Coronary artery (tissue), 2 donors: ENCODE measurements at regions not wholly inside any gene's neighbourhood (a gene's known extent, or its start where the extent isn't known, plus 50 kb on each side); places are given as distances from the start of the nearest gene placed in this dataset.

ENCODE experiments used
- DNase-seq: peaks from one replicate; pipeline ENCODE4 v3.0.0-alpha.2; 2017; ENCODE audit warnings: low spot score
- H3K27ac ChIP-seq, 2 donors: fragments of 200-600 bp; sonication (generic); one replicate each; pipeline ENCODE4 v1.5.1; 2016 to 2019
- H3K4me3 ChIP-seq: fragments of 200-600 bp; sonication (generic); 2 replicates; pipeline ENCODE4 v1.5.1; 2016; ENCODE audit warnings: mild to moderate bottlenecking, moderate library complexity
- TF ChIP-seq, protein P1 (sequence below): fragments of 200-600 bp; sonication (generic); IDR thresholded peaks from one replicate; pipeline ENCODE4 v1.5.1; 2019; ENCODE audit warnings: antibody characterized with exemption

DNA sequence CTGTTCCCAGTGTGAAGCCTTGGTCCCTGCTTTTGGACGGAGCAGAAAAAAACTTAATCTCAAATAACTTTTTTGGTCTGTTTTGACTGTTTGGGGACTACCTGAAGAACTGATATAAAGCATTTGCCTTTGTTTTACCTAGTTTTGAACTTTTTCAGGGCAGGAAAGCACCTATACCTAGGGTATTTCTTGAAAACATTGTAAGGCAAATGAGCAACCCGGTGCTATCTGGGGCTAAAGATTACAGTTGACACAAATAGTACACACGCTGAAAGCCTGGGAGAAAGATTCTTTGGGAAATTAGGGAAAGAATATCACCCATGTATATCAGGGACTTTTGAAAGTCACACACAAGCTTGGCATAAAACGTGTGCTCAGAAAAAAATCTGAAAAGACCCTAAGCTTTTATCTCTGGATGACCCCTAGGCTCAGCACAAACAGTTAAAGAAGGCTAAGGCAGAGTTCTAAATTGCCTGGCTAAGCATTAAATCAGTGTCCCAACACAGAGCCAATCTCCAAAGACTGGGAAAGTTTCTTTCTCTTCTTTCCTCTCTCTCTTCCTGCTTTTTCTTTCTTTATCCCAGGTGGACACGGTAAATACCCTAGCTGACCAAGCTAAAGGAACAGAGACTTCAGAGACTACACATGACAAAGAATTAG, 389.8 kb downstream of the SH2D4B start:
- DNase-seq, result no peak
- no peak overlapping the region for H3K4me3 ChIP-seq
- H3K27ac ChIP-seq, result no peak overlapping the region
- TF ChIP-seq, protein P1, sequence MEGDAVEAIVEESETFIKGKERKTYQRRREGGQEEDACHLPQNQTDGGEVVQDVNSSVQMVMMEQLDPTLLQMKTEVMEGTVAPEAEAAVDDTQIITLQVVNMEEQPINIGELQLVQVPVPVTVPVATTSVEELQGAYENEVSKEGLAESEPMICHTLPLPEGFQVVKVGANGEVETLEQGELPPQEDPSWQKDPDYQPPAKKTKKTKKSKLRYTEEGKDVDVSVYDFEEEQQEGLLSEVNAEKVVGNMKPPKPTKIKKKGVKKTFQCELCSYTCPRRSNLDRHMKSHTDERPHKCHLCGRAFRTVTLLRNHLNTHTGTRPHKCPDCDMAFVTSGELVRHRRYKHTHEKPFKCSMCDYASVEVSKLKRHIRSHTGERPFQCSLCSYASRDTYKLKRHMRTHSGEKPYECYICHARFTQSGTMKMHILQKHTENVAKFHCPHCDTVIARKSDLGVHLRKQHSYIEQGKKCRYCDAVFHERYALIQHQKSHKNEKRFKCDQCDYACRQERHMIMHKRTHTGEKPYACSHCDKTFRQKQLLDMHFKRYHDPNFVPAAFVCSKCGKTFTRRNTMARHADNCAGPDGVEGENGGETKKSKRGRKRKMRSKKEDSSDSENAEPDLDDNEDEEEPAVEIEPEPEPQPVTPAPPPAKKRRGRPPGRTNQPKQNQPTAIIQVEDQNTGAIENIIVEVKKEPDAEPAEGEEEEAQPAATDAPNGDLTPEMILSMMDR, result no peak

DNA sequence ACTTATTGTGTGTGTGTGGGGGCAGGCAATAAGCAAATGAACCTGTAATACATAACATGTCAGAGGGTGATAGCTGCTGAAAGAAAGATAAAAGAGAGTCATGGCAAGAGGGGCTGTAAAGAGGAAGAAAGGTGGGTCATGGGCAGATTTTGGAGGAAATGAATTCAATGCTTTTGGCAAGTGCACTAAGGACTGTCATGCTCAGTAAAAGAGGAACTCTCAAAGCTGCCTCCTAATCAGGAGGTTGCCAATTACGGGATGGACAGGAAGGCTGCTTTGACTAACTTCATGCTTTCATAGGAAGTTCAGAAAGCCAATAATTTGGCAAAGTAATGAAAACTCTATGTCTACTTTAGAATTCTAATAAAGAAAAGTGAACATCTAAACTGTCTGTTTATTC, 401.2 kb downstream of the SH2D4B start:
- Histone ChIP-seq H3K4me3 (no peak overlapping the region), H3K27ac (no peak overlapping the region)
- DNase-seq, result no peak
- TF ChIP-seq, protein P1, result no peak

DNA sequence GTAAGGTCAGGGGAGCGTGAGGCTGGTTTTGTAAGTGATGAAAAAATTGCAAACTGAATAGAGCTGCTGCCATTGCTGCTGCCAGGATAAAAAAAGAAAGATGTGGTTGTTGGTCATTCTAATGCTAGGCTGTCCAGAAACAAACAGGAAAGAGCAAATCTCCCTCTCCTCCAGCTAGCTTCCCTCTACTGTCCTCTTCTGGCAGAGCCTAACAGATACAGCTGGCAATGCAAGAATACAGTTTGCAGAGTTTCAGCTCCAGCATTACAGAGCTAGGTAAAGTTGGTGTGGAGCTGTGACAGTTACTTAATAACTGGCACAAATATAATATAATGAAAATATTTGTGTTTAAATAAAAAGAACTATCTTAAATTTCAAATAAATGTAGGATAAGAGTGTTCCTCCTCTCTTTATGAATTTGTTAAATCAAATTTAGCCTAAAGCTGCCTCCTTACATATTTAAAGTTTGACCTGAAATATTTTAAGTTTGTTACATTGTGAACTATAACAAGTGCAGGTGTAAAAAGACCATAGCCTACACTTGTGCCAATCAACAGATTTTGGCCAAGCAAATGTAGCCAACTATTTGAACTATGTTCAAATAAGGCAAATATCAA, 407.7 kb downstream of the SH2D4B start:
- Histone ChIP-seq H3K4me3 (no peak overlapping the region), H3K27ac (no peak overlapping the region)
- TF ChIP-seq, protein P1, result peak; percentile 34
- DNase-seq, result no peak

DNA sequence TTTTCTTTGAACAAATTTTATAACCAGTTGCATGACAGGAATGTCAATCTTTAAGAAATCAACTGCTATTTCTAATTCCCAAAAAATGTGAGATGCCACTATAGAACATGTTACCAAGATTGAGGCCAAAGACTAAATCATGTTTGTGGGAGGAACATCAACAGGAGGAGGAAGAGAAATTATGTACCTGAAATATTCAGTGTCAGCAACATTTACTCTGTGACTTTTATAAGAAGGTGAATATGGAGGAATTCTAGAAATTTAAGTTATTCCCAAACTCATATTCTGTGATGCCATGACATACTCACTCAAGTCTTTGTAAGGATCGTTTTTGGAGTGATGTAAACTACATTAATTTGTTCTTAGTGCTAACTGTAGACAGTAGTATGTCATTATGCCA, 408.4 kb downstream of the SH2D4B start:
- no peak overlapping the region for H3K27ac ChIP-seq
- no peak overlapping the region for H3K4me3 ChIP-seq

DNA sequence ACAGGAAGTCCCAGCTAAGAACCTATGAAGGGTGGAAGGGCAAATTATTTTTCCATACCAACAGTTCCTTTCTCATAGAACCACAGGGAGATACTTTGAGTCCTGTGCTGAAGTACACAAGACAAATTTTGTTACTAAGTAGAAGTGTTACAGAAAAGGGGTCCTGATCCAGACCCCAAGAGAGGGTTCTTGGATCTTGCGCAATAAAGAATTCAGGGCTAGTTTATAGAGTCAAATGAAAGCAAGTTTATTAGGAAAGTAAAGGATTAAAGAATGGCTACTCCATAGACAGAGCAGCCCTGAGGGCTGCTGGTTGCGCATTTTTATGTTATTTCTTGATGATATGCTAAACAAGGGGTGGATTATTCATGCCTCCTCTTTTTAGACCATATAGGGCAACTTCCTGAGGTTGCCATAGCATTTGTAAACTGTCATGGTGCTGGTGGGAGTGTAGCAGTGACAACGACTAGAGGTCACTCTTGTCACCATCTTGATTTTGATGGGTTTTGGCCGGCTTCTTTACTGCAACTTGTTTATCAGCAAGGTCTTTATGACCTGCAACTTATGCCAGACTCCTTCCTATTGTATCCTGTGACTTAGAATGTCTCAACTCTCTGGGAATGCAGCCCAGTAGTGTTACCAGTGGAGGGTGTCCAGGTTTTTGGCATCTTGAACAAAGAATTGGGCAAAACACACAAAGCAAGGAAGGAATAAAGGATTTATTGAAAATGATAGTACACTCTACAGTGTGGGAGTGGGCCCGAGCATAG, 409.4 kb downstream of the SH2D4B start:
- TF ChIP-seq, protein P1, result no peak
- Histone ChIP-seq H3K27ac (no peak overlapping the region), H3K4me3 (no peak overlapping the region)
- DNase-seq, result no peak

More for the DNA sequence above, 408.4 kb downstream of the SH2D4B start:
- DNase-seq, result no peak
- TF ChIP-seq, protein P1, result no peak

DNA sequence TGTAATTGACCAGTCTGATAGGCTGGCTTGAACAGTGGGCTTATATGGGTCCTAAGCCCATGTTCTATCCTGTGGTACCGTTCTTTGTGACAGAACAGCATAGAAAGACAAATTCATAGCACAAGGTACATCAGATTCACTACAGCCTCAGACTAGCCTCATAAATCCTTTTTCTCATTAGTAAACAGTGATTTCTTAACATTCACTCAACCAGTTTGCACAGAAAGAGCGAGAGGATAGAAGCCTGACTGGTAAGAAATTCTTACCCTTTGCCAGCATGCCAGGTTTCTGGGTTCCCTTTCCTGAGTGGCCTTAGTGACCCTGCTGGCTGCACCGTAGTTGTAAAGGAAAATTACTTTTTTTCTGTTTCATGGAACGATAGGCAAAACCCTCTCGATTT, 412.1 kb downstream of the SH2D4B start:
- Histone ChIP-seq H3K27ac (no peak overlapping the region), H3K4me3 (no peak overlapping the region)
- TF ChIP-seq, protein P1, result no peak
- no peak for DNase-seq
